IPS-15b (cell line): ENCODE measurements at regions not wholly inside any gene's neighbourhood (a gene's known extent, or its start where the extent isn't known, plus 50 kb on each side); places are given as distances from the start of the nearest gene placed in this dataset.
"Not testable (repeated sequence)": the region's sequence is repeated elsewhere in the genome, so short reads cannot be mapped to it uniquely, and the experiment has no call there.

Experiments
- H3K27me3 ChIP-seq: one replicate; pipeline ENCODE4 v1.6.1; 2013; ENCODE audit warnings: low read length; ENCODE audit not compliant: control insufficient read depth, insufficient read depth
- H3K36me3 ChIP-seq: one replicate; pipeline ENCODE4 v1.6.1; 2013; ENCODE audit warnings: low read length; ENCODE audit not compliant: control insufficient read depth, insufficient read depth
- H3K4me1 ChIP-seq: one replicate; pipeline ENCODE4 v1.6.1; 2013; ENCODE audit warnings: mild to moderate bottlenecking, low read length; ENCODE audit not compliant: control insufficient read depth, insufficient read depth
- H3K4me3 ChIP-seq: one replicate; pipeline ENCODE4 v1.5.1; 2013; ENCODE audit warnings: low read depth, low read length
- H3K9ac ChIP-seq: one replicate; pipeline ENCODE4 v1.6.1; 2013; ENCODE audit warnings: low read depth, mild to moderate bottlenecking, low read length
- H3K9me3 ChIP-seq: one replicate; pipeline ENCODE4 v1.6.1; 2013; ENCODE audit warnings: mild to moderate bottlenecking, low read length; ENCODE audit not compliant: control insufficient read depth, insufficient read depth

DNA sequence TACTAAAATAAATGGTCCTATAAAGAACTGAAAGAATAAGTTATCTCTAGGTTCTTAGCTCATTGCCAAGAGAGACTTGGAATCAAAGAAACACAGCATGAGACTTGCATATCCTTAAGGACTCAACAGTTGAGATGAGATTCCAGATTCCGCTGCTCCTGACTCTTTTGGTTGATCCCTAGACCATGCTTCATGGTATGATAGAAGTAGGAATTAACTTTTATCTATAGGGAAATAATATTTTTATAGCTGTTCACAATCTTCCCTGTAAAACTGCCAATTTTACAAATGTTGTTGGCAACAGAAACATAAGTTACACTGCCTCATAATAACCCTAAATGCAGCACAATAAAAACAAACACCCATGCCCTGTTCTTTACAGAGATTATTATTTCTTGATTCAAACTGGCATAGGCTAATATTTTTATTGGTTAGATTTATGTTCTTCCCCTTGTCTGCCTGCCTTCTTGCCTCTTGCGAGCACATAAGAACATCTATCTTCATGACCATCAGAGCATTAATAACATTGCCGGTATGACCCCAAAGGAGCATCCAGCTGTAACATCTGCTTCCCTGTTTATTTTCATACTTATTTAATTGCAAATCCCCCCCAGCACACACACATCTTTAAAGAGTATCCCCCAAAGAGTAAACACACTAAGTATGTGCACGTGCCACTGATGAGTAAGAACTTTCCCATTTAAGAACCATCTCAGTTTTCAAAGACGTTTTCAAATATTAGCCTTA lies 735.7 kb upstream of the SLC8A1 start:
- no peaks in the 10 kb centered on the region for H3K4me1 ChIP-seq
- no peaks in the 10 kb centered on the region for H3K36me3 ChIP-seq
- H3K27me3 ChIP-seq = no peaks in the 10 kb centered on the region
- H3K9ac ChIP-seq = no peak overlapping the region
- no peak overlapping the region for H3K4me3 ChIP-seq
- no peaks in the 10 kb centered on the region for H3K9me3 ChIP-seq

DNA sequence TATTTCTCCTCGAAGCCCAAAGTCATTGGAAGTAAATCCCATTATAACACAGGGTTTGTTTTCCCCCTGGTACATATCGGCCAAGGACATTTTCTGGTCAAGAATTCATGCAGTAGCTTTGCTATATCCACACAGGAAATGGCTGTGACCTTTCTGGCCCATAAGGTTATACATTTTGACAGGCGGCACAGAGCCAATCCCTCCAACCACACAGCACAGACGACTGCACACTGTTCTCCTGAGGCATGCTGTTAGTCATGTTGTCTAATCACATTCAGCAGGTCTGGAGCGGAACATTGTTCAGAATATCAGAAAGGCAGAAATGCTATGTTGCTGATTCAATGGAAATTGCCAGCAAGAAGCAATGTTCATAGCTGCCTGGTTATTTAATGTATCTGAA lies 742.3 kb upstream of the SLC8A1 start:
- Histone ChIP-seq H3K36me3 (no peaks in the 10 kb centered on the region), H3K27me3 (no peaks in the 10 kb centered on the region), H3K4me3 (no peak overlapping the region), H3K9ac (no peak overlapping the region), H3K9me3 (no peaks in the 10 kb centered on the region), H3K4me1 (no peaks in the 10 kb centered on the region)

DNA sequence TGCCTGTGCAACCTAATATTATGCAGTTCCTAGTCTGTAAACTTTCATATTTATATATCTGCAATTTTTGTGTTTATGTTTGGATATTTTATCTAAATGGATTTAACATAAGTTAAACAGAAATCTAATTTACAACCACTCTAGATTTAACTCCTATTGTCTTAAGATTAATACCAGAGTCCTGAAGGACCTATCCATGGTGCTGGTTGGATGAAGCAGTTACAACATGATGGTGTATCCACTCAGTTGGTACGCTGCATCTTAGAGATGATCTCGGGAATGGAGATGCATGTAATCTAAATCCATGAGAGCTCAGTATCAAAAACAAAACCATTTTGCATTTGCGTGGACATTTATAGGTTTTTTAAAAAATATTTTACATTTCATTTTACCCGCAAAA lies 745.9 kb upstream of the SLC8A1 start:
- no peak overlapping the region for H3K4me3 ChIP-seq
- no peaks in the 10 kb centered on the region for H3K36me3 ChIP-seq
- no peaks in the 10 kb centered on the region for H3K9me3 ChIP-seq
- no peaks in the 10 kb centered on the region for H3K4me1 ChIP-seq
- H3K9ac ChIP-seq = no peak overlapping the region
- H3K27me3 ChIP-seq = no peaks in the 10 kb centered on the region

DNA sequence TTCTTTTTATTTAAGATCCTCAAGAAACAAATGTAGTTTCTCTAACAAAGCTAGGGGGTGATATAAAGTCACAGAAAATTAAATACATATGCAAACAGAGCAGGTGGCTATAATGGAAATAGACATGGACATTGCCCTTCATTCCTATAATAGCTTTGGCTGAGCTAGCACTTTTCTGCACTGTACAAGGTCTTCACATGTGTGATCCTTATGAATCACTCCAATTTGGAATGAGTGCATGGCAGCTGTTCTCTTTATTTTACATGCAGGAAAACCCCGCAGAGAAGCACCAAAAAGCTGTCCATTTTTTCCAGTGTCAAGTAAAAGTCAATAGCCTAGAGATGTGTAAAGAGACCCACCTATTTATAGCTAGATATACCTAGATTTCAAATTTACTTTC lies 747.4 kb upstream of the SLC8A1 start:
- no peaks in the 10 kb centered on the region for H3K4me1 ChIP-seq
- no peak overlapping the region for H3K9ac ChIP-seq
- no peak overlapping the region for H3K4me3 ChIP-seq
- no peaks in the 10 kb centered on the region for H3K27me3 ChIP-seq
- no peaks in the 10 kb centered on the region for H3K9me3 ChIP-seq
- no peaks in the 10 kb centered on the region for H3K36me3 ChIP-seq

DNA sequence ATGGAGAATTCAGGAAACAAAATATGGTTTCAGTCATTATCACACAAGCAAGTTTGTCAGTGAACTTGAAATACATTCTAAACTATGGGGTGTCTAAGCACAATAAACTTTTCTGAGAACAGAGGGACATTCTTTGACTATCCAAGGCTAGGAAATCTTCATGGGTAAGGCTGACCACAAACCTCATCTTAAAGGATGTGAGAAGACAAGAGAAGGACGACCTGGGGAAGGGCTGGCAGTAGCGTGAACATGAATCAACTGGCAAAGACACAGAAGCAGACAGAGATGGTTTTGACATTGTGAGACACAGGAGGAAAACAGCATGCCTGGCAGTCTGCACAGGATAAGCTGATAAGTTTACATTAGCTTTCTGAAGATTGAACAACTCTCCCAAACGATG lies 752.4 kb upstream of the SLC8A1 start:
- H3K9me3 ChIP-seq = no peaks in the 10 kb centered on the region
- H3K4me3 ChIP-seq = no peak overlapping the region
- H3K4me1 ChIP-seq = no peaks in the 10 kb centered on the region
- no peak overlapping the region for H3K9ac ChIP-seq
- H3K36me3 ChIP-seq = no peaks in the 10 kb centered on the region
- no peaks in the 10 kb centered on the region for H3K27me3 ChIP-seq

DNA sequence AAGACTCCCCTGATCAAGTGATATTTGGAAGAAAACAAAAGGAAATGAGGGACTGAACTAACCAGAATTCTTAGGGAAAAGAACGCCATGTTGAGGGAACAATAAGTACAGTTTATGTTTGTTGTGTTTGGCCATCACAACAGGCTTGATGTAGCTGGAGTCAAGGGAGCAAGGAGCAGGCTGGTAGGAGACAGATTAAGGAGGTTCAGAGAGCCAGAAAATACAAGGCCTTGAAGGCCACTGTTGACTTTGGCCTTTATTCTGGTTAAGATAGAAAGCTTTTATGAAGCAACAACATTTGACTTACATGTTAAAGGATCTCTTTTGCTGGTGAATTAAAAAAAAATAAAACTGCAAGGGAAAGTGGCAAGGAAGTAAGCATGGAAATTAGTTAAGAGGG lies 754.1 kb upstream of the SLC8A1 start:
- Histone ChIP-seq H3K9me3 (no peaks in the 10 kb centered on the region), H3K36me3 (no peaks in the 10 kb centered on the region), H3K4me1 (no peaks in the 10 kb centered on the region), H3K9ac (no peak overlapping the region), H3K27me3 (no peaks in the 10 kb centered on the region), H3K4me3 (no peak overlapping the region)

DNA sequence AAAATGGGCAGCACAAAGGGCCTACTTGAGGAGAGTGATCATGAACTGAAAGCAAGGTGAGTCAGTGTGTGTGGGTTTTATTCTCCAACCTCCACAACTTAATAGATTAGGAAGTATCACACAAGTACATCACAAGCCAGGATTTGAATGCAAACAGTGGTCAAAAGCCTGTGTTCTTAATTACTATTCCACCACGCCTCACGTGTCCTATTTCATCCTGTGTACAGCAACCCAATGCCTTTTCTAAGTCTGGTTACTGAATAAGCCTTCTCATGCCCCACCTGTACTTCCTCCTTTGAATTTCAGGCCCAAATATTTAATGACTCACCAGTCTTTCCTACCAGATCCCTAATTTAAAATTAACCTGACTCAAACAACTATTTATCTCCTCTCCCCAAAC lies 755.7 kb upstream of the SLC8A1 start:
- Histone ChIP-seq H3K27me3 (no peaks in the 10 kb centered on the region), H3K9ac (no peak overlapping the region), H3K36me3 (no peaks in the 10 kb centered on the region), H3K4me3 (no peak overlapping the region), H3K9me3 (no peaks in the 10 kb centered on the region), H3K4me1 (no peaks in the 10 kb centered on the region)

DNA sequence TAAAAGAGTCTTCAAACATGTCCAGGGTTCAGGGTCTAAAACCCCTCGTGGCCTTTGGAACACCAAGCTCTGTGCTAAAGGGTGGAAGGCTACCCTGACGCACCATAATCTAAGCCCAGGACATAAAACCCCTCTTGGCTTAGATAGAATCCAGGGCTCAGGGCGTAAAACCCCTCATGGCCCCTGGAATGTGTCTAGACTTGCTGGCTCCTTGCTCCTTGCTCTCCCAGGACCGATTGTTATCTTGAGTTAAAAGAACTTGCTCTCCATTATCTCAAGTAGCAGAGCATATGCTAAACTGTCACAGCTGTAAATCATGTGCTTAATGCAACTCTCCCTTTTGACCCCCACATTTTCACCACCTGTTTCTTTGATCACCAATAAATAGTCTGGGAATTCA lies 758.1 kb upstream of the SLC8A1 start:
- not testable (repeated sequence) for H3K27me3 ChIP-seq, H3K9ac ChIP-seq, H3K9me3 ChIP-seq, H3K36me3 ChIP-seq, H3K4me3 ChIP-seq, H3K4me1 ChIP-seq

DNA sequence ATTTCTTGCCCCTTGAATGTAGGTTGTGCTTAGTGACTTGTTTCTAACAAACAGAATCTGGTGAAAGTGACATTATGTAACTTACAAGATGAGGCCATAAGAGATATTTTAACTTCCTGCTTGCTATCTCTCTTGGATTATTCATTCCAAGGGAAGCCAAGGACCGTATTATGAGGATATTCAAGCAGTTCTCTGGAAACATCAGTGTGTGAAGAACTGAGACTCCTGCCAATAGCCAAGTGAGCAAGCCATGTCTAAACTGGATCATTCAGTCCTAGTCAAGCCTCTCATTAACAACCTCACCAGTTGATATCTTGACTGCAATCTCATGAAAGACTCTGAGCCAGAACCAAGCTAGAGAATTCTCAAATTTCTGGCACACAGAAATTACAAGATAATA lies 765.1 kb upstream of the SLC8A1 start:
- Histone ChIP-seq H3K36me3 (no peaks in the 10 kb centered on the region), H3K9ac (no peak overlapping the region), H3K27me3 (no peaks in the 10 kb centered on the region)

DNA sequence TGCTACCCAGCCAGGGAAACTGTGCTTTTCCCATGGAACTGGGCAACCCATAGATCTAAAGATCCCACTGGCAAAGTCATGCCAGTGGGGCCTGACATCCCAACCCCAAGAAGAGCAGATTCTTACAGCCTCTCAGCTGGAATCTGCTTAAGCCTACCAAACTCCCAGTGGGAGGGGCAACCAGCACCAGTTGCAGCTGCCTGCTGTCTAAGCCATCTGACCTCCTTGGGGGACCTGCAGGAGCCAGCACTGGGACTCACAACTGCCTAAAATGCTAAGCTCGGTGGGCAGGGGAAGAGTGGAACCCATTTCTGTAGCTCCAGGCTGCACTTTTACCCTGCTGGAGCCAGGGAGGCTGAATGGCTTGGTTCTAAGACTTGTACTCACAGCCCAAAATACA lies 770.7 kb upstream of the SLC8A1 start:
- no peak overlapping the region for H3K4me3 ChIP-seq
- H3K9me3 ChIP-seq = no peaks in the 10 kb centered on the region
- no peaks in the 10 kb centered on the region for H3K27me3 ChIP-seq
- H3K4me1 ChIP-seq = no peaks in the 10 kb centered on the region
- H3K36me3 ChIP-seq = no peaks in the 10 kb centered on the region
- no peak overlapping the region for H3K9ac ChIP-seq

More for the DNA sequence above, 765.1 kb upstream of the SLC8A1 start:
- no peaks in the 10 kb centered on the region for H3K4me1 ChIP-seq
- H3K9me3 ChIP-seq = no peaks in the 10 kb centered on the region
- H3K4me3 ChIP-seq = no peak overlapping the region

DNA sequence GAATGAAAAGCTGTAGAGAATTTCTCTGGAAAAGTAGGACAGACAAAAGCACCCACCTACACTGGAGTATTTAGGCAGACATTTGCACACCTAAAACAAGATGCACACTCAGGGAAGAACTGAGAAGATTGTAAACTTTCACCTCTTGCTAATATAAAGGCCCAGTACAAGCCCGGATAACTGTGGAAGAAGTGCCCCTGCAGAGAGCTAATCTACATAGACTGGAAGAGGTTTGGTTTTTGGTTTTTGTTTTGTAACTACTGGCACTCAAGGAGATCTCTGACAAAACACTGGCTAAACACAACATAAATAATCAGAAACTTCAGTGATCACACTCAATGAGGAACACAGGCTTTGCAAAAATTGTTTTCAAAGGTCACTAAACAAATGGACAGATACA lies 782.2 kb upstream of the SLC8A1 start:
- Histone ChIP-seq H3K4me3 (no peak overlapping the region), H3K36me3 (no peaks in the 10 kb centered on the region)

DNA sequence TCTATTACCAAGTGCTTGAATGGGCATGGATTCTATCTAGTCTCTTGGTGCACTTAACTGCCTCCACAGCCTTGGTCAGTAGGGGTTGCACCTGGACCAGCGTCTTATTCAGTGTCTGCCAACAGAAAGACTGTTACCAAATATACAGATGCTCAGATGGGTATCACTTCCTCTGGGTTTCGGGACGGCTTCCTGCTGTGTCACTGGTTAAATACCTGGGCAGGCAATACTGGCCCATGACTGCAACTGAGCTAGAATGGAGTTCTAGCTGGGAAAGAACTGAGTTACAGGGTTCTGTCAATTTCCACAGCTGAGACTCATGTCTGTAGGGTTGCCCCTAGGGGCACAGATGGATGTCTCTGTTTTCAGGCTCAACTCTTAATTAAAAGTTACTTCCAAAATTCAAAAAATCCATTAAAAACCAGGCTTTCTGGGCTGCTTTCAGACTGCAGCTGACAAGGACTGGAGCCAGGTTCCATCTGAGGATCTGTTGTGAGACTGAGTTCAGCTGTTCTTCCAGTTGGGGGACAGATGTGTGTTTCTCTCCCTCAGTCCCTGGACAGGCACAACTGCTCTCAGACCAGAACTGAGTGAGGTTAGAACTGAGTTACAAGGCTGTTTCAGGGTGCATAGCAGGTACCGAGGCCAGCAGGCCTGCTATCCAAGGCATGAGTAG lies 789.6 kb upstream of the SLC8A1 start:
- Histone ChIP-seq H3K9ac (no peak overlapping the region), H3K4me3 (no peak overlapping the region)

More for the DNA sequence above, 782.2 kb upstream of the SLC8A1 start:
- Histone ChIP-seq H3K4me1 (peaks cover 8% of the 10 kb centered on the region), H3K27me3 (no peaks in the 10 kb centered on the region), H3K9me3 (no peaks in the 10 kb centered on the region), H3K9ac (no peak overlapping the region)

More for the DNA sequence above, 789.6 kb upstream of the SLC8A1 start:
- H3K27me3 ChIP-seq = no peaks in the 10 kb centered on the region
- H3K36me3 ChIP-seq = no peaks in the 10 kb centered on the region
- H3K4me1 ChIP-seq = no peaks in the 10 kb centered on the region
- H3K9me3 ChIP-seq = no peaks in the 10 kb centered on the region
